GM21717 (cell line): ENCODE measurements at regions not wholly inside any gene's neighbourhood (a gene's known extent, or its start where the extent isn't known, plus 50 kb on each side); places are given as distances from the start of the nearest gene placed in this dataset.

ENCODE experiments used
- ATAC-seq: cut with Tn5 transposase; IDR thresholded peaks from one replicate; pipeline ENCODE4 v1.9.1; 2021; ENCODE audit warnings: mild to moderate bottlenecking, moderate library complexity; ENCODE audit not compliant: unreplicated experiment

DNA sequence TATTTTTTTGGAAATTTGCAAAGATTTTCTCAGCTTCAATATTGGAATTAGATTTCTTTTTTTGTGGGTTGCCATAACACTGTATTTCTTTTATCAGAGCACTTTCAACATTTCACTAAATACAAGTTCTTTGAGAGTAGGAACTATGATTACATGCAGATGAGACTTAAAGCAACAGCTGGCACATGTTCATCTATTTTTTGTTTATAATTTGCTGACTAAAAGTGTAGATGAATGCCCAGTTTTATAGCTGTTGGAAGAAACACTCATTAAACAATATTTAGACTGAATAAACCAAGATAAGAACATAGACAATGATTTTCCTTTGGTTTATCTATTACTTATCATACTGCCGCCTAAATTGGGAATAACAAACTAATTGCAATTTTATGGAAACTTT, 803.0 kb upstream of the KLHL1 start:
- no peak for ATAC-seq

DNA sequence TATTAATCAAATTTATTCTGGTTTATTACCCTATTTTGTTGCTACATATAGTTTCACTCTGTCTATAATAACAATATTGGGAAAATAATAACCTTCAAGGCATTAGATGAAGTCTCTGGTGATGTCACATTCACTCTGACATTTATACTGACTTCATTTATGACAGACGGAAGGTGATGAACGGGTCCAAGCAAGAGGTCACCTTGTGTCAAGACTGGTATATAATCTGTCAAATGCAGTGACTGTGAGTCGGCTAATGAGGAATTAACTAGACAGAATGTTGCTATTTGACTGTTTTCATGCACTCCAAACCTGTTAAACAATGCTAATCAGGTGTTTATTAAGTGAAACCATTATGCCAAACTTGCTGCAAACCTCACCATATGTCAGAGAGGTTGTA, 800.5 kb upstream of the KLHL1 start:
- no peak for ATAC-seq

DNA sequence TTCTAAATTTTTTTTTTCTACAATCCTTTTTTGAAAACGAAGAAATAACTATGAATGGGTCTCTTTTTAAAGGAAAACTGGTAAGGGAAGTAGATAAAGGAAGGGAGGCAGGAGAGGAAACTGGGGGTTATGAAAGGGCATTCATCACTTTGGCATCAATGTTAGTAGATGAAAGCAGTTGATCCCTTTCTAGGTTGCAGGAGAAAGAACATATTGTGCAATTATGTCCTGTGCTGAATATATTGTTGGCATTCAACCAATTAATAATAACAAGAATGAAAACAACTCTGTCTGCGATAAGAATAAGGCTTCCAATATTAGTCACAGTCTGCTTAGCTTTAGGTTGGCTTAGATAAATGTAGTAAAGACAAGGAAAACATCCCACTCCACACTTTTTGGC, 796.8 kb upstream of the KLHL1 start:
- no peak for ATAC-seq

DNA sequence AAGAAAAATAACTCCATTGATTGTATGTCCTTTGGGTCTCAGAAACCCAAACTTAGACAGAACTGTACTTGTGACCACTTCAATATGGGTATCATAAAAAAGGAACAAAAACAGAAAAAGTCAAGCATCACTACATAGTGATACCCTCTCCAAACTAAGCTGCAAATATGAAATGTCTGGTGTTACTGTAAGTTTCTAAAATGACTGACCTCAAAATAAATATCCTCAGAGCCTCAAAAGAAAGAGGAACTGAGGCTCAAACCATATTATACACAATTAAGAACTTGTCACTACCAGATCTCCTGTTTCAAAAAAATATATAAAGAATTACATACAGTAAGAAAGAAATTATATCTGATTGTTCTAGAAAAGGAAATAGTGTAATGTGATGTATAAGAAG, 787.9 kb upstream of the KLHL1 start:
- ATAC-seq: no peak

DNA sequence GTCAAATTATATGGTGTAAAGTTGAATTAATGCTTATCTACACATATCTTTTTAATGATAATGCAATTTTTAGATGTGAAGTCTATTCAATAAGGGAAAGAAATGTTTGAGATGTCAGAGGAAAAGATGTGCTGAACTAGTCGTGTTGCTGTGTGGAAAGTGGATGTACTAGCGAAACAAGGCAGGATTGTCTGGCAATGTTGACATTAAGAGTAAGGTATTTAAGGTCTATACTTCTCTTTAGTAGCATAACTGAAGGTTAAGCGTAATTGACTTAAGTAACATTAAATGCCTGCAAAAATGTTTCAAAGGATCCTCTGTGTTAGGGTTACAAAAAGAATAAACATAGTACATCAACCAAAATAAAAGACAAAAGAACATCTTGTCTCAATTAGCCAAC, 787.3 kb upstream of the KLHL1 start:
- ATAC-seq: no peak

DNA sequence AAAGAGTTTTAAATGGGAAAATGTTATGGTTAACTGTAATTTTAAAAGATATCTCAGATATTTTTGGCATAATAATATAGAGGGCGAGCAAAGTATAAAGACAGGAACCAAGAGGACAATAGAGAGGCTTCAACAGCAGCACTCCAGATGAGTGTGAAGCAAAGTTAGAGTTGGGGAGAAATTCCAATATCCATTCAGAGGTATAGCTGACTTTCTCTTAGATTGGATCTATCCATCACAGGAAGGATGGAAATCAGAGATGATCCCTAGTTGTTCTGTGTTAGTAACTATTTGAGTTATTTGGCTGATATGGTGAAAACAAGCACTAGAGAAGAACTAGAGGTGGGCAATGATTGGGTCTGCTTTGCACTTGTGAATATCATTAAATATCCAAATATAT, 786.0 kb upstream of the KLHL1 start:
- no peak for ATAC-seq

DNA sequence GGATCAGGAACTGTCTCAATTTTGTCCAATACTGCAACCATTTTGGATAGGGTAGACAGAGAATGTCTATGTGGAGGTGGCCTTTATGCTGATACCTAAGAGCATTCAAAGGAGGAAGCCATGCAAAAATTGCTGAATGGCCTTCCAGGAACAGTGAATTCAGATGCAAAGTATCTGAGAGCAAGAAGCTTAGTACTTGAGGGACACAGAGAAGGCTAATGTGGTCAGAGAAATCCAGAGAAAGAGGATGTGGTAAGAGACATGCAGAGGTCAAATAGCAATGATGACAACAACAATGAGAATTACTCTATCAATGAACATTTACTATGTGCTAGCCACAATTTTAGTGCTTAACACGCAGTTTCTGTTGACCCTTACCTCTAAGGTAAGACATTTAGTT, 785.6 kb upstream of the KLHL1 start:
- peak; percentile 74 for ATAC-seq

DNA sequence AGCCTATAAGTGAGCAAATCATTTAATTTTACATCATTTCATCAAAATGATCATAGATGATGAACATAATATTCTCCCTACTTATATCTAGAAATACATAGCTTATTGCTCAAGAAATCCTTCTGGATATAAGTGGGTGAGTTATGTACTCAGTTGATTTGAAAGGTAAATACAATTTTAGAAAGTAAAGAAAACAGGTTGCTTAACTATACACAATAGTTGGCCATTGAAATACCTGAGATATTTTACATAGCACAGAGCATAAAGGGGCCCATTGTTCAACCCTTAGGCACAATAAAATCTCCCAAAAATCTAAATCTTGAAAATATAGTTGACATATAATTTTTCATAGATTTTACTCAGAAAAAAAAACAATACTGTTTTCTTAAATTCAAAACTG, 782.0 kb upstream of the KLHL1 start:
- no peak for ATAC-seq

DNA sequence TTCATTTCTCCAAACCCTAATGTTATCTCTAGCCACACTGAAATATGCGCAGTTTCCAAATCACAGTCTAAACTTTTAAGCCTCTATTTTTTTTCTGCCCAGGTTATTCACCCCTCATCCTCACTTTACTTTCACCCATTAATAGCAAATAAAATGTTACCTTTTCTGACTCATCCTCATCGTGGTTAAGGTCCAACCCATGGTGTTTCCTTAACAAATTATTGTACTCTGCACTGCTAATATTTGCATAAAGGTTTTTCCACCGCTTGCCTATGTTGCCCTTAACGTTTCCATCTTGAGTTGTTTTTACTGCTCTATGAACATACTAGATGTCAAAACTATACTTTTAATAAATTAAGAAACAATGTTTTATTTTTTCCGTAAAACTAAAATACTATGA, 780.9 kb upstream of the KLHL1 start:
- ATAC-seq: no peak

DNA sequence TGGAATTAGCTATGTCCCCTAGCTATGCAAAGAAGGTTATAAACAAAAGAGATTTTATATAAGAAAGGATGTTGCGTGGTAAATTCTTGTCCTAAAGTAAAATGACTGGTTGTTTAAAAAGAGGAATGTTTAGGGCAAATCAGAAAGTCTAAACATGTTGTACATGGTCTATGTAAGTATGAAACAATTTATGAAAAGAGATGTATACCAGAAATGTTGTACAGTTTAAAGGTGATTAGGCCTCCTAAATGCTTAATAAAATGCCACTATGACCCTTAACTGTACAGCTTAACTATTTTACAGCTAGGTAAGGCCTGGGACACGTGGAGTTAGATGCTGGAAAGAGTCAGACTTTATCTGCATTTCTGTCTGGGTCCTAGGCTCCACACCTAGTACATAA, 775.9 kb upstream of the KLHL1 start:
- ATAC-seq: no peak

DNA sequence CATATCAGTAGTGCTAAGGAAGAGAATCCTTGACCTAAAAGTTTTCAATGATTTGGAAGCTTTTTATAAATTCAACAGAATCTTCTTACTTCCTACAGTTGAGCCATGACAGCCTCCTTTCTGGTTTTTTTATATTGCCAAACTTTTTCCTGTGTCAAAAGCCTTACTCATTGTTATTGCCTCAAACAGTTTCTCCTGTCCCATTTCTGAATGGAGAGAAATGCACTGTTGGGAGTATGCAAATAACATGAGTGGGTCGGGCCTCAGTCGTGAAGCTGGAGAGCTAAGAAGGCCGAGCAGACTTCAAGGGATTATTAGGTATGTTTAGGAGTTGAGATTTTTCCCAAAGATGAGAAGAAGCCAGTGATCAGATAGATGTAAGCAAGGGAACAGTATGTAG, 766.4 kb upstream of the KLHL1 start:
- ATAC-seq: no peak

DNA sequence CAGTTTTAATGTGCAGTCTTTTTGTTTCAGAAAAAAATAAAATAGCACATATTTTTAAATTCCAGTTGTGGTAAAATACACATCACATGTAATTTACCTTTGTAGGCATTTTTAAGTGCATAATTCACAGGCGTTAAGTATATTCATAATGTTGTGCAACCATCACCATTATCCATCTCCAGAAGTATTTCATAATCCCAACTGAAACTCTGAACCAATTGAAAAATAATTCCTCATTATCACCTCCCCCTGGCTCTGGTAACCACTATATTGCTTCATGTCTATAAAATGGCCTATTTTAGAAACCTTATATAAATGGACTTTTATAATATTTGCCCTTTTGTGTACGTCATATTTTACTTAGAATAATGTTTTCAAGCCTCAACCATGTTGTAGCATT, 756.5 kb upstream of the KLHL1 start:
- no peak for ATAC-seq

DNA sequence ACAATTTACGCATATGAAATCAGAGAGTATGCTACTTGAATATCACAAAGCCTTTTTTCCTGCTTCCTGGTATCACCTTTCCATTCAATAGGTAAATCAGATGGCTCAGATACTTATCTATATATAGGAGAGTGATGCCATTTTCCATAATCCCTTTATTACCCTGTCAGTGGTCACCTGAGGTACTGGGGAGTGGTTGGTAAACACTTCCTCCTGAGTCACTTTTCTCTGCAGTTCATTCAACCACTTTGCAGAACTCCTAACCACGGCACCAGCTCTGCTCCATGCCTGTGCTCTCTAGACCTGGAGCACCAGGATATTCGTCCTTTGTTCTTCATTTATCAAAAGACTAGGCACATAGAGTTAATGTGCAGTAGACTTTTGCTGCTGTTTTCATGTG, 748.5 kb upstream of the KLHL1 start:
- no peak for ATAC-seq

DNA sequence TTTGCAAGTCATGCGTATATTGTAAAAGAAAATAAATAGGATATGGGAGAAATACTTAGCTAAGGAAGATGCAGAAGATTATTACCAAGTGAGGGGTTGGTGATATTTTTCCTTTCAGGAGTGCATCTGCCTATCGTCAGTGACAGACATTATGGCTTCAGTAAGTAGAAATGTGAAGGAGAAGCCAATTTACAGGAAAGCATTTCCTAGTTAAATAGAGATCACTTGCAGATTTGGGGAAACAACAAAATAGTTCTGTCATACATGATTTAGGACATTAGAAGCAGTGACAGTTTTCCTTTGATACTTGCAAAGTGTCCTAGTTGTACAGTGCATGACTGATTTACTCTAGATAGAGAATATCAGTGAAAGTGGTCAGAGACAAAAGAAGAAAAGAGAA, 747.8 kb upstream of the KLHL1 start:
- no peak for ATAC-seq

DNA sequence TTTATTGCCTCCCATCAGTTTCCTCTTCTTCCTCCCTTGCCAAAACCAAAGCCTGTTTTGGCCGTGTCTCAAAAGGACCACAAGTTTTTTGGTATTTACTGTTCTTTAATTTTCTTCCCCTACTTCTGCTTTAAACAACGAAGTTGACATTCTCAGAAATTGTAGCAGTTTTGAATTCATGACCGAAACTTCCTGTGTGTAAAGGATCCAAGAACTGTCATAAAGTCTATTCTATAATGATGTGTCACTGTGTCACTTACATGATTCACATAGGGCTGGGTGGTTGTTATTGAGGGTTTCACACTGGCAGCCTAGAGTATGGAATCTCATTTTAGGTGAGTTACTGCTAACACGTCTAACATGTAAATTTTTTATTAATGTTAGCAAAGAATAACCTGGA, 741.0 kb upstream of the KLHL1 start:
- ATAC-seq: no peak

DNA sequence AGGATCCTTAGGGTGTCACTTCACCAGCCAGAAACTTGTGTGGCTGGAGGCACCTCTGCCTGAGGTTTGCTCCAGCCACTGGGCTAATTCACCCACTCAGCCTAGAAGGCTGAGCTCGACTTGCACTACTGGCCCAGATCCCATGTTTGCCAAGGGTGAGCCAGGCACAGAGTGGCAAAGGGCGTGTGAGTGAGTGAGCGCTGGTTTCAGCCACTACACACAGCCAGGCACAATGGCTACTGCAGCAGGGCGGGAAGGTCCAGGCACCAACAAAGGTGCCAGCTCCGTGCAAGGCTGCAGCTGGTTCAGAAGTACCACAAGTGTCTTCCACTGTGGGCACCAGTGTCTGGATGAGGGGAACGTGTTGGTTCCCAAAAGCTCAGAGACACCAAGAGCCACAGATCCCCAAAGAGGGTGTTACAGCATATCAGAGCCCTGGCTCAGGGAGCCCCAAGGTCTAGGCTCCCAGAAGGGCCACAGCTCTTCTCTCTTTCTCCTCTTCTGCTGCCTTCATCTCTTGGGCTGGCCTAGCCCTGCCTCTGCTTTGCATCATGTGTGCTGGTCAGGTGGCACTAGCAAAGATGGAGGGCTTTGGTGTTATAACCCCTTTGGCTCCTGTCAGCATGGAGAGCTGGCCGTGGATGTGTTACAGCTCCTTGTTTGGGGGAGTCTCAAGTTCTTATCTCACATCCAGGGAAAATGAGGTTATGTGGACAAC, 736.3 kb upstream of the KLHL1 start:
- no peak for ATAC-seq

DNA sequence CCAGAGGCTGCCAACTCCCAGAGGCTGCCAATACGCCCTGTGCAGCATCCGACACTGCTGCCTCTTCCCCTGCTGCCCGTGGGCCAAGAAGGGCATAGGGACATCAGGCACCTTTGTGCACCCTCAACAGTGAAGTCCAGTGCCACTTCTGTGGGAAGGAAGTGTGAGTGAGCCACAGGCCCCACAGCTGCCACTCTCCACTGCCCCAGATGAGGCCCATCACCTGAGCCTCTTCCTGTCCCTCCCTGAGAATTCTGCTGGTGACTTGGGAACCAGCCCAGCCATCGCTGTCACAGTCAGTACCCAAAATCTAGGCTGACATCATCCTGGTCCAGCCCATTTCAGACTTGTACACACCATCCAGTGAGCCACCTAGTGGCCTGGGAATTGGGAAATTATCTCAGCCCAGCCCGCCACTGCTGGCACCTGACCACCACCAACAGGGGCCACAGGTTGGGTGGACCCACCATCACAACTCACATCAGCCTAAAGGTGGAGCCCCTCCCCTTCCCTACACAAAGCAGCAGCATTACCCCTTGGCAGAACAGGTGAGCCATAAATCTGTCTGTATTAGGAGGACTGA, 733.9 kb upstream of the KLHL1 start:
- ATAC-seq: no peak

DNA sequence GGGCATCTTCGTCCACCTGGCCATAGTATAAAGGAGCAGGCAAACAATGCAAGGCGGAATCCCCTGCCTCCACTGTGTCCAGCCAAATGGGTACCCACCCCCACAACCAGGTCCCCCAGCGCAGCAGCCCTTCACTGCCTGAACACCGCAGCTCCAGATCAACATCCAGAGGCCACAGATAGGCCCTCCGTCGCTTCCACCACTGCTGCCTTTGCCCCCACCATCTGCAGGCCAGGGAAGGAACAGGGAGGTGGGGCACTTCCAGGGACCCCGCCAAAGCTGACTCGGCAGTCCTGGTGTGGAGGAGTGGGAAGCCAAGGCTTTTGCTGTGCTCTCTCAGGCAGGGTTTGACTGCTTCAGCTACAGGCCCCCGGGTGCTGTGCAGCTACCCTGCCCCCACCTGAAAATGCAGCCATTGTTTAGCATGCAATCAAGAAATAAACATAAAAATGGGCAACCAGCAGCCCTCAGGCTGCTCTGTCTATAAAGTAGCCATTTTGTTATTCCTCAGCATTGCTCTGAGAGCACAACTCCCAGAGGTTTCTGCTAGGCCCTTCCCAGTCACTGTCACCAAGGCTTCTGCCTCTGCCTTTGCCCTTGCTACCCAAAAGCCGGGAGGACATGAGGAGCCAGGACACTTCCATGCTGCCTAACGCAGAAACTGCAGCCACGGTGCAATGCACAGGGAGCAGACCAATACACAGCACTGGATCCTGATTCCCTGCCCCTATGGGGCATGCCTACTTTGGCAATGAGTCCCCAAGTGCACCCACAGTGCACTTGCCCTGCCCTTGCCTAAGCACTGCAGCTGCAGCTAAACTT, 733.2 kb upstream of the KLHL1 start:
- ATAC-seq: no peak

DNA sequence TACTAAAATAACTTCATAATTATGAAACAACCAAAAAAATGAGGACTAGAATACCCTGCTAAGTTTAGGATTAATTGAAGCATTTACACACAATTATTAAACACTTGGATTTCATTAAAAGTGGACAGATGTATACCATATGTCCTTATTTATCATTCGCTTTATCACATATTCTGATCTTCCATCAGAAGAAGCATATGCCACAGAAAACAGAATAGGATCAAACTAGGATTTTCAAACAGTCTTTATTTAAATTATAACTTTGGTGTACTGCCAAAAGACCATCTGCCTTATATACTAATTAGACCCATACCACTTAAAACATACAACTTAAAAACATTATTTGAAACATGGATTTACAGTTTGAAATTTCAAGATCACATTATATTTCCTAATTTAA, 727.1 kb upstream of the KLHL1 start:
- ATAC-seq: no peak

DNA sequence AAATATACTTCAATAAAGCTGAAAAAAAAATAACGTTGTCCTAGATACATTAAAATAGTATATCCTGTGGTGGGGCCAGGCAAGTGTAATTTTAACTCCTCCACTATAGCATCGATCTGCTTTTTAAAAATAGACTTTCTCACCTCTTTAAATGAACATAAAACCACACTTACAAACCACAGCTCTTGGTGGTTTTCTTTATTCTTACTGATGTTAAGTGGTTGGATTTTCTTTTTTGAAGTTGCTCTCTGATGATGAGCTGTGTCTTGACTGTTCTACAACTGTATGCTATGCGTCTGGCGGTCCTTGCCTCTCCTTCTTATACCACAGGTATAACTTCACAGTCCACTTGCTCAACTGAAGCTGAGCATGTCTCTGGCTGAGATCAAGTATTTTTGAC, 721.5 kb upstream of the KLHL1 start:
- ATAC-seq: no peak

DNA sequence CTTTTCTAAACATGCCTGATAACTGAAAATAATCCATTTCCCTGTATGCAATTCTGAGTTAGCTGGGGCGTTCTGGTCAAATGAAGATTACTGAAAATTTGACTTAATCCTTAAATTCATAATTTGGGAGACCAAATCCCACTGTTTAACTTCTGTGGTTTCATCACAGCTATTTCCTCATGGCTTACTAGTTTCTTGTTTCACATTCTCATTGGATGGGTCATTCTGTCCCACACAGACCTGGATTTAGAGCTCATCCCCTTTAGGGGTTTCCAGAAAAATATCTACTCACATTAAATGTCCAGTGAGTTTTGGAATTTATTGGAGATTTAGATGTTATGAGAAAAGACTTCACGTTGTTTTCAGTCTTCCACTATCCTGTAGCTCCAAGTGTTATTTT, 709.3 kb upstream of the KLHL1 start:
- no peak for ATAC-seq

DNA sequence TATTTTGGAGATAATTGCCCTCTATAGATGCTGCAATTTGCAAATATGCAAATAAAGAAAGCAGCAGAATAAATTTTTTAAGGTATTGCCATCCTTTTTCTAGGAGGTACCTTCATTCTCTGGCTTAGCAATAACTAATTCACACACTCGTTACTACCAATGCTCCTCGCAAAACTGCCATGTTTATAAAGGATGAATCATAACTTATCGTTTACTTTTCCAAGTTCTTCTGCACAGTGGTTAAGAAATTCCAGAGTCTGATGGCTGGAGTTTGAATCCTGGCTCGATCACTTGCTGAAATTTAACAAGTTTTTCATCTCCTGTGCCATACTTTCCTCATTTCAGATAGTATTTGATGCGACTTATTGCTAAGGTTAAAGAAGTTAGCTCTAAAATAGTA, 708.6 kb upstream of the KLHL1 start:
- no peak for ATAC-seq
